Gastrocnemius medialis (tissue), 4 donors: ENCODE measurements at regions not wholly inside any gene's neighbourhood (a gene's known extent, or its start where the extent isn't known, plus 50 kb on each side); places are given as distances from the start of the nearest gene placed in this dataset.

Experiments
- ATAC-seq, 2 donors: fragments of 150-250 bp; one replicate each; pipeline ENCODE4 v1.9.1; 2016
- DNase-seq, 2 donors: peaks; one replicate each; pipeline ENCODE4 v3.0.0-alpha.2; 2019
- H3K27ac ChIP-seq, 4 donors: fragments of 200-600 bp; sonication (generic); 1 replicate in 1 of 4; 2 replicates in 3 of 4; pipeline ENCODE4 v1.5.1; 2016 to 2018; ENCODE audit warnings: mild to moderate bottlenecking in 2 of 4, moderate library complexity in 1 of 4
- H3K27me3 ChIP-seq, 3 donors: fragments of 200-600 bp; sonication (generic) in 2 of 3; 1 replicate in 1 of 3; 2 replicates in 2 of 3; pipeline versions ENCODE4 v1.5.1 to v1.6.0; 2016 to 2019; ENCODE audit warnings: mild to moderate bottlenecking in 1 of 3, moderate library complexity in 1 of 3
- H3K36me3 ChIP-seq, 2 donors: fragments of 200-600 bp; sonication (generic) in 1 of 2; one replicate each; pipeline ENCODE4 v1.5.1; 2017 to 2018
- H3K4me1 ChIP-seq, 2 donors: fragments of 200-600 bp; sonication (generic) in 1 of 2; one replicate each; pipeline ENCODE4 v1.5.1; 2016 to 2017; ENCODE audit warnings: mild to moderate bottlenecking in 2 of 2
- H3K4me3 ChIP-seq, 4 donors: fragments of 200-600 bp; sonication (generic) in 3 of 4; 1 replicate in 1 of 4; 2 replicates in 3 of 4; pipeline ENCODE4 v1.5.1; 2016 to 2019; ENCODE audit warnings: mild to moderate bottlenecking in 2 of 4
- H3K9me3 ChIP-seq, 3 donors: fragments of 200-600 bp; sonication (generic) in 2 of 3; 1 replicate in 1 of 3; 2 replicates in 2 of 3; pipeline ENCODE4 v1.5.1; 2016 to 2019
- CTCF ChIP-seq, 5 experiments: fragments of 450-650 bp in 3 of 5; fragments of 200-600 bp in 2 of 5; sonication (generic) in 2 of 5; IDR thresholded peaks in 4 of 5; conservative IDR thresholded peaks in 1 of 5; 1 replicate in 4 of 5; 2 replicates in 1 of 5; pipeline ENCODE4 v1.5.1; 2016 to 2019; ENCODE audit warnings: antibody characterized with exemption in 5 of 5, mild to moderate bottlenecking in 3 of 5, moderate library complexity in 3 of 5
- POLR2A ChIP-seq, 2 donors: fragments of 450-650 bp; IDR thresholded peaks; one replicate each; pipeline ENCODE4 v1.6.1; 2017; ENCODE audit warnings: antibody characterized with exemption in 2 of 2, mild to moderate bottlenecking in 2 of 2, moderate library complexity in 2 of 2
- in situ Hi-C, 4 donors: fragments of 200-750 bp; cut with MboI; loops; one replicate each; pipeline versions ENCODE4 v1.15.0 to v1.8.0; 2017; ENCODE audit warnings: low sequenced_read_pairs in 4 of 4
- intact Hi-C: fragments of 100-400 bp; cut with DNase I; formaldehyde crosslinking; loops from one replicate; pipeline ENCODE4 v1.15.1; 2023; ENCODE audit warnings: low total_unique reads

DNA sequence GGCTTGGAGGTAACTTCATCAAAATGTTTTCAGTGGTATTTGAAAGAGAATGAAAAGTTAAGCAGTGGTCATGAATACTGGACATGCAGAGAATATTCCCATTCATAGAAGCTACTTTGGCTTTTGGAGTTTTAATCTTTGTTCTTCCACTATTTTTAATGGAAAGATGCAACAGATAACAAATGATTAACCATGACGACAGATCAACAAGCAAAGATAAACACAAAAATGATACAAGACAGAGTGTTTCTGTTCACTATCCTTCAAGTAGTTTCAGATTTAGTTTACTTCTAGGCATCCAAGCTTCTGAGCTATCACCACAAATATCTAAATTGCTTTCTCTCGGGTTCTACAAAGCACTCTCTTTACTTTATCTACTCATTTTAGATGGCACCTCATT is 1004.9 kb upstream of the ADGRL3 start:
- H3K27ac ChIP-seq: no peak overlapping the region
- H3K27me3 ChIP-seq: no peaks in the 10 kb centered on the region
- H3K4me1 ChIP-seq: no peaks in the 10 kb centered on the region
- no peak for TF ChIP-seq CTCF (IDR thresholded peaks at IDR 0.05 in 4 of 5, conservative IDR thresholded peaks at IDR 0.05 in 1 of 5)
- TF ChIP-seq POLR2A (IDR thresholded peaks at IDR 0.05): no peak
- in situ Hi-C loops (no loop called here), intact Hi-C loops (no loop called here)
- ATAC-seq: no peak
- no peak for DNase-seq
- no peaks in the 10 kb centered on the region for H3K9me3 ChIP-seq
- no peaks in the 10 kb centered on the region for H3K36me3 ChIP-seq
- H3K4me3 ChIP-seq: no peak overlapping the region

- in situ Hi-C loops: no loop called here
- TF ChIP-seq CTCF (IDR thresholded peaks at IDR 0.05 in 4 of 5, conservative IDR thresholded peaks at IDR 0.05 in 1 of 5): peak in 4 of 5 experiments; percentile 14 to 55 (median 37)
- TF ChIP-seq POLR2A (IDR thresholded peaks at IDR 0.05): no peak
- no peak overlapping the region for H3K27ac ChIP-seq
- H3K27me3 ChIP-seq: no peaks in the 10 kb centered on the region
- ATAC-seq (no peak), DNase-seq (no peak)
- intact Hi-C loops: no loop called here
- H3K36me3 ChIP-seq: no peaks in the 10 kb centered on the region
- H3K4me3 ChIP-seq: no peak overlapping the region
- H3K9me3 ChIP-seq: no peaks in the 10 kb centered on the region
- no peaks in the 10 kb centered on the region for H3K4me1 ChIP-seq
These were observed 999.0 kb upstream of the ADGRL3 start for GRCh38 chr4:60201052-60201673.

DNA sequence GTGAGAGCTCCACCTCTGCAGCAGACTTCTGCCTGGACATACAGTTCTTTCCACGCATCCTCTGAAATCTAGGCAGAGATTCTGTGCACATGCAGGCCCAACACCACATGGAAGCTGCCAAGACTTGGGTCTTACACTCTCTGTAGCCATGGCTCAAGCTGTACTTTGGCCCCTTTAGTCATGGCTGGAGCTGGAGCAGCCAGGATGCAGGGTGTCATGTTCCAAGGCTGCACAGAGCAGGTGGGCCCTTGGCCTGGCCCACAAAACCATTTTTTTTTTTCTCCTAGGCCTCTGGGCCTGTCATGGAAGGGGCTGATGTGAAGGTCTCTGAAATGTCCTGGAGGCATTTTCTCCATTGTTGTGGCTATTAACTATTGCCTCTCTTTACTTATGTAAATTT is 990.5 kb upstream of the ADGRL3 start:
- Histone ChIP-seq H3K27me3 (no peaks in the 10 kb centered on the region), H3K9me3 (no peaks in the 10 kb centered on the region), H3K36me3 (no peaks in the 10 kb centered on the region), H3K4me1 (no peaks in the 10 kb centered on the region), H3K4me3 (no peak overlapping the region), H3K27ac (no peak overlapping the region)
- no peak for DNase-seq
- ATAC-seq: no peak
- in situ Hi-C loops (no loop called here), intact Hi-C loops (no loop called here)
- TF ChIP-seq CTCF (IDR thresholded peaks at IDR 0.05 in 4 of 5, conservative IDR thresholded peaks at IDR 0.05 in 1 of 5) (no peak), POLR2A (IDR thresholded peaks at IDR 0.05) (no peak)

DNA sequence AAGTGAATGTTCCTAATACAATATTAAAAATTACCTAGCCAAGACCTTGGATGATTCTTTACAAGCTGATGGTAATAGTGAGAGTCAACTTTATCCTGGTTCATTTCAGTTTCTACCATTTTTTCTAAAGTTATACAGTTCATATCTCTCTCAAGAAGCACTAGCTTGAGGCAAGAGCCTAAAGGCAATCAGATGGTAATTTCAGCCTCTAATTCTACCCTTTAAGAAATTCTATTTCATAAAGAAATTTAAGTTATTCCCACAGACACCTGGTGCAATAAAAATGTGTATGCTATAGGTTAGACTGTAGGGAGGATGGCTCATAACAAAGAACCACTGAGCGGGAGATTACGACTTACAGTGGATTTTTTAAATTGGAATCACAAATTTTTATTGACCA is 984.2 kb upstream of the ADGRL3 start:
- Histone ChIP-seq H3K4me1 (no peaks in the 10 kb centered on the region), H3K36me3 (no peaks in the 10 kb centered on the region), H3K4me3 (no peak overlapping the region), H3K27me3 (no peaks in the 10 kb centered on the region), H3K9me3 (no peaks in the 10 kb centered on the region), H3K27ac (no peak overlapping the region)
- ATAC-seq: no peak
- DNase-seq: no peak
- in situ Hi-C loops (no loop called here), intact Hi-C loops (no loop called here)
- TF ChIP-seq POLR2A (IDR thresholded peaks at IDR 0.05): no peak
- no peak for TF ChIP-seq CTCF (IDR thresholded peaks at IDR 0.05 in 4 of 5, conservative IDR thresholded peaks at IDR 0.05 in 1 of 5)

- no peaks in the 10 kb centered on the region for H3K4me1 ChIP-seq
- in situ Hi-C loops (no loop called here), intact Hi-C loops (no loop called here)
- H3K4me3 ChIP-seq: no peak overlapping the region
- H3K27me3 ChIP-seq: no peaks in the 10 kb centered on the region
- H3K36me3 ChIP-seq: no peaks in the 10 kb centered on the region
- TF ChIP-seq POLR2A (IDR thresholded peaks at IDR 0.05) (no peak), CTCF (IDR thresholded peaks at IDR 0.05 in 4 of 5, conservative IDR thresholded peaks at IDR 0.05 in 1 of 5) (no peak)
- DNase-seq (no peak), ATAC-seq (no peak)
- no peak overlapping the region for H3K27ac ChIP-seq
- H3K9me3 ChIP-seq: no peaks in the 10 kb centered on the region
These were observed 983.4 kb upstream of the ADGRL3 start for GRCh38 chr4:60216752-60217151.
